ENCODE measurements at regions not wholly inside any gene's neighbourhood (a gene's known extent, or its start where the extent isn't known, plus 50 kb on each side); places are given as distances from the start of the nearest gene placed in this dataset.

GRCh38 chr12:66941150-66941549, 262.3 kb upstream of the GRIP1 start:
- TF ChIP-seq POLR2A (IDR thresholded peaks at IDR 0.05; ENCODE audit: insufficient read depth in 1 of 2, low read depth in 2 of 2, low read length in 2 of 2) (no peak), KAT7 (CRISPR knock-in tag; IDR thresholded peaks at IDR 0.05; ENCODE audit: borderline replicate concordance) (no peak), CTCF (CRISPR knock-in tag; IDR thresholded peaks at IDR 0.05) (no peak), MXD3 (CRISPR knock-in tag; IDR thresholded peaks at IDR 0.05) (no peak), ZBTB1 (CRISPR knock-in tag; IDR thresholded peaks at IDR 0.05; ENCODE audit: borderline replicate concordance) (no peak), CREM (IDR thresholded peaks at IDR 0.05) (no peak), CREM (CRISPR knock-in tag; IDR thresholded peaks at IDR 0.05) (no peak), ZNF644 (CRISPR knock-in tag; IDR thresholded peaks at IDR 0.05; ENCODE audit: low read depth) (no peak), ZNF296 (CRISPR knock-in tag; conservative IDR thresholded peaks at IDR 0.05) (no peak)
- TF ChIP-seq, protein P1, sequence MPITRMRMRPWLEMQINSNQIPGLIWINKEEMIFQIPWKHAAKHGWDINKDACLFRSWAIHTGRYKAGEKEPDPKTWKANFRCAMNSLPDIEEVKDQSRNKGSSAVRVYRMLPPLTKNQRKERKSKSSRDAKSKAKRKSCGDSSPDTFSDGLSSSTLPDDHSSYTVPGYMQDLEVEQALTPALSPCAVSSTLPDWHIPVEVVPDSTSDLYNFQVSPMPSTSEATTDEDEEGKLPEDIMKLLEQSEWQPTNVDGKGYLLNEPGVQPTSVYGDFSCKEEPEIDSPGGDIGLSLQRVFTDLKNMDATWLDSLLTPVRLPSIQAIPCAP (CRISPR knock-in tag; IDR thresholded peaks at IDR 0.05; ENCODE audit: low read depth) = no peak

Data from HepG2 (cell line).